ENCODE measurements at regions not wholly inside any gene's neighbourhood (a gene's known extent, or its start where the extent isn't known, plus 50 kb on each side); places are given as distances from the start of the nearest gene placed in this dataset.

DNA sequence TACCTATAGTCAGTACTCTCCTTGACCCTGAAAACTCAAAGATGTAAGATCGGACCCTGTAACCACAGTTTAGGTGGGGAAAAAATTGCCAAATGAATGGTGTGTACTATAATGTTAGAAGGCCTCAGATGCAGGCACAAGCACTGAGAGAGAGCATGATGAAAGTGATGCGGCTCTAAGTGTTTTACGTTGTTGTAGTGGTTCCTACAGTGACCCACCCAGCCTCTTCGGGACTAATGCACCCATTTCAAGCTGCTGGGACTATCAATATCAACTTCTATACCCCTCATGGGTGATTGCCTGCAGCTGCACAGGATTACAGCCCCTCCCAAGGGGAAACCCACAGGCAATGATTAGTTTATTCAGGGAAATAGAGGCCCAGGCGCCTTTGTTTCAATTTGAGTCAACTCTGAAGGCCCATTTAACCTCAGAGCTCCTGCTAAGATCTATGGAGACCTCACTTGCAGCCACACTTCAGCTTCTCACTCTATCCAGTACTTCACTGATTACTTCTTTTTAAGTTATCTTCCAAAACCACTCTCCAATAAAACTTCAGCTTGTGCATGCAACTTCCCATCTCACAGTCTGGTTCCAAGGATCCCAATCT lies 340.7 kb downstream of the NR2F1-AS1 start:
- no peak for FAIRE-seq

DNA sequence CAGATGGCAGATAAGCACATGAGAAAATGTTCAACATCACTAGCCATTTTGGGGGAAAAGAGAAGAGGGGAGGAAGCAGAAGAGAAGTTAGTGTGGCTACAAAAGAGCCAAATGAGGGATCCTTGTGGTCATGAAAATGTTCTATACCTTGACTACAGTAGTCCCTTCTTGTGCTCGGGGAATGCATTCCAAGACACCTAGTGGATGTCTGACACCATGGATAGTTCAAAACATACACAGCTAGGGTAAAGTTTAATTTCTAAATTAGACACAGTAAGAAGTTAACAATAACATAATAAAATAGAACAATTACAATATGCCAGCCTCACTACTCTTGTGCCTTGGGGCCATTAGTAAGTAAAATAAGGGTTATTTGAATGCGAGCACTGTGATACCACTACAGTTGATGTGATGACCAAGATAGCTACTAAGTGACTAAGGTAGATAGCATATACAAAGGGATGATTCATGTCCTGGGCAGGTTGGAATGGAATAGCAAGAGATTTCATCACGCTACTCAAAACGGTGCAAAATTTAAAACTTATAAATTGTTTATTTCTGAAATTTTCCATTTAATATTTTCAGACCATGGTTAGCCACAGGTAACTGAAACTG lies 344.1 kb downstream of the NR2F1-AS1 start:
- H3K27ac ChIP-seq: no peak overlapping the region
- WGBS, 2 donors: 89 to 93% methylated on average over 4 of the region's 4 CpGs
- H3K4me1 ChIP-seq: no peaks in the 10 kb centered on the region
- no peak for TF ChIP-seq CTCF (IDR thresholded peaks at IDR 0.05)
- ATAC-seq: no peak
- no peaks in the 10 kb centered on the region for H3K9me3 ChIP-seq
- intact Hi-C loops (cut with DNase I): no loop called here
- H3K27me3 ChIP-seq: no peaks in the 10 kb centered on the region
- H3K36me3 ChIP-seq: no peaks in the 10 kb centered on the region
- no peak for DNase-seq
- no peak overlapping the region for H3K4me3 ChIP-seq
- FAIRE-seq: no peak

More for the DNA sequence above, 340.7 kb downstream of the NR2F1-AS1 start:
- no peaks in the 10 kb centered on the region for H3K27me3 ChIP-seq
- H3K36me3 ChIP-seq: no peaks in the 10 kb centered on the region
- no peaks in the 10 kb centered on the region for H3K9me3 ChIP-seq
- ATAC-seq: no peak
- intact Hi-C loops (cut with DNase I): no loop called here
- H3K4me3 ChIP-seq: no peak overlapping the region
- no peak for DNase-seq
- no peaks in the 10 kb centered on the region for H3K4me1 ChIP-seq
- H3K27ac ChIP-seq: no peak overlapping the region
- WGBS, 2 donors: 71 to 85% methylated on average over 5 of the region's 5 CpGs
- TF ChIP-seq CTCF (IDR thresholded peaks at IDR 0.05): no peak

DNA sequence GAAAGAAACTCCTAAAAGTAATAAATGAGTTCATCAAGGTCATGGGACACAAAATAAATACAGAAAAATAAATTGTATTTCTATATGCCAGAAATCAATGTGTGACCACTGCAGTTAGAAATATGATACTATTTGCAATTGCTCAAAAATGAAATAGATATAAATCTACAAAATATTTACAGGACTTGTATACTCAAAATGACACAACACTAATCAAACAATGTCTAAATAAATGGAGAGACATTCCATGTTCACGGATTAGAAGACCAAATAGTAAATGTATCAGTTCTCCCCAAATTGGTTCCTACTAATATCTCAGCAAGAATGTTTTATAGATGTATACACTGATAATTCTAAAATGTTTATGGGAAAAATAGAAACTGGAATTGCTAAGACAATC lies 345.3 kb downstream of the NR2F1-AS1 start:
- no peak overlapping the region for H3K4me3 ChIP-seq
- H3K9me3 ChIP-seq: no peaks in the 10 kb centered on the region
- no peak overlapping the region for H3K27ac ChIP-seq
- no peak for FAIRE-seq
- intact Hi-C loops (cut with DNase I): no loop called here
- TF ChIP-seq CTCF (IDR thresholded peaks at IDR 0.05): no peak
- DNase-seq: no peak
- 25 to 41% methylated on average over 1 of the region's 1 CpG for WGBS, 2 donors
- H3K27me3 ChIP-seq: no peaks in the 10 kb centered on the region
- H3K4me1 ChIP-seq: no peaks in the 10 kb centered on the region
- no peak for ATAC-seq
- no peaks in the 10 kb centered on the region for H3K36me3 ChIP-seq

DNA sequence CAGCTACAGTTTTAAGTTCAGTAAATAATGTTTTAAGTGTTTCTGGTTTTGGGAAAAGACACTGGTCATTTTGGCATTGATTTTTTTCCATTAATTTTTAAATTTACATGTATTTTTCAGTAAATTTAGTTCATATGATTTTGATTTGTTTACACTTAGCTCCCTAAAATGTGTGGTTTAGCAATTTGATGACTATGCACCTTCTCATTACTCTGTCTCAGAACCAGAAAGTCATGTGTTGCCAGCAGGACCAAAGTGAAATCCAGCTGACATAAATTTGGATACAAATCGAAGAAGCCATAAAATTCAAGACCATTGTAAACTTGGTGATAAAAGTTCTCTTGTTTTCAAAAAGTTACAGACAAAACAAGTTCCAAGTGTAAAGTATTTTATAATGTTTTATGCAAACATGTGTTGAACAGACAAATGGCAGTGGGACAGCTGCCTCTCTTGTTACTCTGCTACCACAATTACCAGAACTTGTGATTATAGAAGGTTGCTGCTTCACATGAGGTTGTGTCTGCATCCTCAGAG lies 354.8 kb downstream of the NR2F1-AS1 start:
- H3K4me1 ChIP-seq: no peaks in the 10 kb centered on the region
- intact Hi-C loops (cut with DNase I): no loop called here
- TF ChIP-seq CTCF (IDR thresholded peaks at IDR 0.05): no peak
- no peak for ATAC-seq
- no peak overlapping the region for H3K27ac ChIP-seq
- no peaks in the 10 kb centered on the region for H3K9me3 ChIP-seq
- DNase-seq: no peak
- FAIRE-seq: no peak
- H3K27me3 ChIP-seq: no peaks in the 10 kb centered on the region
- H3K36me3 ChIP-seq: no peaks in the 10 kb centered on the region
- H3K4me3 ChIP-seq: no peak overlapping the region
- 24 to 26% methylated on average over 1 of the region's 1 CpG for WGBS, 2 donors

GRCh38 chr5:93225748-93226147 lies 355.3 kb downstream of the NR2F1-AS1 start:
- H3K9me3 ChIP-seq: no peaks in the 10 kb centered on the region
- FAIRE-seq (no peak), DNase-seq (no peak), ATAC-seq (no peak)
- no peak for TF ChIP-seq CTCF (IDR thresholded peaks at IDR 0.05)
- H3K36me3 ChIP-seq: no peaks in the 10 kb centered on the region
- no peak overlapping the region for H3K4me3 ChIP-seq
- H3K27me3 ChIP-seq: no peaks in the 10 kb centered on the region
- H3K4me1 ChIP-seq: no peaks in the 10 kb centered on the region
- intact Hi-C loops (cut with DNase I): no loop called here
- WGBS, 2 donors: 21 to 22% methylated on average over 1 of the region's 1 CpG
- H3K27ac ChIP-seq: no peak overlapping the region
